Activated T-helper 2 cell treated with anti-CD3 and anti-CD28 coated beads, Interferon-gamma antibody, Interleukin-2, Interleukin-4, amounts not matched to agents 10 μg/mL and 5 μg/mL and 100 μg/mL, durations not matched to agents 14 hours and 24 hours and 36 hours (primary cell): ENCODE measurements at regions not wholly inside any gene's neighbourhood (a gene's known extent, or its start where the extent isn't known, plus 50 kb on each side); places are given as distances from the start of the nearest gene placed in this dataset.
"Not testable (repeated sequence)": the region's sequence is repeated elsewhere in the genome, so short reads cannot be mapped to it uniquely, and the experiment has no call there.

Experiments
- DNase-seq: peaks from one replicate; pipeline ENCODE4 v3.0.0; 2021; ENCODE audit warnings: low spot score
- H3K27ac Mint-ChIP-seq: one replicate; pipeline ENCODE4 v1.8.0; 2021; ENCODE audit warnings: mixed read lengths
- H3K27me3 Mint-ChIP-seq: one replicate; pipeline ENCODE4 v1.8.0; 2021; ENCODE audit warnings: low read depth, mixed read lengths
- H3K36me3 Mint-ChIP-seq: one replicate; pipeline ENCODE4 v1.8.0; 2021; ENCODE audit warnings: low read depth, mixed read lengths
- H3K4me1 Mint-ChIP-seq: one replicate; pipeline ENCODE4 v1.8.0; 2021; ENCODE audit warnings: low read depth, mixed read lengths
- H3K4me3 Mint-ChIP-seq: one replicate; pipeline ENCODE4 v1.8.0; 2021; ENCODE audit warnings: low read depth, mild to moderate bottlenecking, moderate library complexity, mixed read lengths
- H3K9me3 Mint-ChIP-seq: one replicate; pipeline ENCODE4 v1.8.0; 2021; ENCODE audit warnings: mixed read lengths
- intact Hi-C: fragments of 100-400 bp; cut with micrococcal nuclease; formaldehyde crosslinking; loops from one replicate; pipeline ENCODE4 v1.15.1; 2023

DNA sequence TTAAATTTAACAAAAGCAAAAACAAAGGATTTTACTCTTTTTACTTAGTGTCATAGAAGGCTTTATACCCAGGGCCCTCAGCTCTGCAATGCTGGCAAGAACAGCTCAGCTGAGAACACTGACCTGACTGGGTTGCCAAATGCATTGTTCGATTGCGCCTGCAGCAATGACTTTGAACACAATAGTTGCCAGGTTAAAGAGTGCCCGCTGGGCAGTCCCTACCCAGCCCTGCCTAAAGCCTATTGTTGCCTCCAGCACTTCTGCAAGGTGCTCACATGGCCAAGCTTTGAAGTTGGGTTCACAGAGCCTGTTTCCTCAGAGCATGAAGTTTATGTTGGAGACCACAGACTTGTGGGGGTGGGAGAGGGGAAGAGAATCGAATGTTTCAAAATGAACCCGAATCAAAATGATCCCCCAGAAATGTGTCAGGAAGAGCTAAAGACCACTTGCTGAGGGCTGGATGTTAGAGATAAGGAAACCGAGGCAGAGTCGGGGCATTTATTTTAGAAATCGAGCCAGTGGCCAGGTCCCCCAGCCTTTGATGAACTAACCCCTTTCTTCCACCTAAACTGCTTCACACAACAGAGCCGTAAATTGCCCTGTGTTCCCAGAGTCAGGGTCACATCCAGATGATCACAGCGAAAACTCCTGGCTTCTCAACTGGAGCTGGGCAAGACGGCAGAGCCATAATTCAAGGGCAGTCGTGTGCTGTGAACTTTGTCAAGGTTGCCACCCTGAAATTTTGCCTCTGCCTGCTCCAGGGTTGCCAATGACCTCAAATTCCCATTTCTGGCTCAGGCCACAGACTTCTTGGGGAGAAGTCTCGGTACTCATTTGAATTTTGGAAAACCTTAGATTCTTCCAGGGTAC lies 55.0 kb downstream of the FOXA2 start:
- Mint-ChIP-seq H3K36me3 (no peaks in the 10 kb centered on the region), H3K4me3 (no peak overlapping the region), H3K27me3 (no peaks in the 10 kb centered on the region), H3K4me1 (no peaks in the 10 kb centered on the region), H3K27ac (no peak overlapping the region), H3K9me3 (peaks cover 2% of the 10 kb centered on the region)
- intact Hi-C loops: no loop called here
- DNase-seq: no peak

- Mint-ChIP-seq H3K27me3 (no peaks in the 10 kb centered on the region), H3K4me1 (no peaks in the 10 kb centered on the region), H3K27ac (no peak overlapping the region), H3K36me3 (no peaks in the 10 kb centered on the region), H3K4me3 (no peak overlapping the region), H3K9me3 (peaks cover 2% of the 10 kb centered on the region)
- no peak for DNase-seq
- intact Hi-C loops: no loop called here
Observed at GRCh38 chr20:22526512-22527012, 57.8 kb downstream of the FOXA2 start.

DNA sequence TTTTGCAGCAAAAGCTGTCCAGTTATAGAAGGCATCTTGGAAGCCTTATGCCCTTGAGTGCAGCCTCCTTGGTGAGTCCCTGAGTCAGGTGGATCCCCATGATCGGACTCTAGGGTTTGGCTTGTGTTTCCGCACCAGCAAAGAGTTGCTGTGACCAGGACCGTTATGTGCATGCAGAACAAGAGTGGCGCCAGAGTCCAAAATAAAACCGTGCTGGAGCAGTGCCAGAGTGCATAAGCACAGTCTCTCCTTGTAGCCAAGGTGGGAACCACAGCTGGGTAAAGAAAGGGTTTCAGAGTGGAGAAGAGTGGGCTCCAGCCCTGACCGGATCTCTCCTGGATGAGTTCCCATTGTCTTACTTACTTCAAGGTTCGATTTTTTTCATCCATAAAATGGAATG lies 58.6 kb downstream of the FOXA2 start:
- no peaks in the 10 kb centered on the region for H3K4me1 Mint-ChIP-seq
- no peak overlapping the region for H3K4me3 Mint-ChIP-seq
- peaks cover 2% of the 10 kb centered on the region for H3K9me3 Mint-ChIP-seq
- H3K27ac Mint-ChIP-seq: no peak overlapping the region
- intact Hi-C loops: no loop called here
- no peaks in the 10 kb centered on the region for H3K27me3 Mint-ChIP-seq
- no peak for DNase-seq
- no peaks in the 10 kb centered on the region for H3K36me3 Mint-ChIP-seq

- no peak for DNase-seq
- H3K4me3 Mint-ChIP-seq: no peak overlapping the region
- H3K27me3 Mint-ChIP-seq: no peaks in the 10 kb centered on the region
- intact Hi-C loops: no loop called here
- no peaks in the 10 kb centered on the region for H3K36me3 Mint-ChIP-seq
- H3K4me1 Mint-ChIP-seq: no peaks in the 10 kb centered on the region
- H3K27ac Mint-ChIP-seq: no peak overlapping the region
- peaks cover 2% of the 10 kb centered on the region for H3K9me3 Mint-ChIP-seq
Observed at GRCh38 chr20:22525069-22525820, 59.1 kb downstream of the FOXA2 start.

GRCh38 chr20:22524393-22525015 lies 59.9 kb downstream of the FOXA2 start:
- intact Hi-C loops: no loop called here
- Mint-ChIP-seq H3K27me3 (no peaks in the 10 kb centered on the region), H3K36me3 (no peaks in the 10 kb centered on the region)

GRCh38 chr20:22523499-22524392 lies 60.6 kb downstream of the FOXA2 start:
- Mint-ChIP-seq H3K4me3 (no peak overlapping the region), H3K4me1 (no peaks in the 10 kb centered on the region), H3K27me3 (no peaks in the 10 kb centered on the region), H3K36me3 (no peaks in the 10 kb centered on the region), H3K9me3 (peaks cover 2% of the 10 kb centered on the region), H3K27ac (no peak overlapping the region)
- intact Hi-C loops: no loop called here
- no peak for DNase-seq

More at GRCh38 chr20:22524393-22525015, 59.9 kb downstream of the FOXA2 start:
- H3K4me1 Mint-ChIP-seq: no peaks in the 10 kb centered on the region
- peaks cover 2% of the 10 kb centered on the region for H3K9me3 Mint-ChIP-seq
- no peak for DNase-seq
- no peak overlapping the region for H3K27ac Mint-ChIP-seq
- H3K4me3 Mint-ChIP-seq: no peak overlapping the region

DNA sequence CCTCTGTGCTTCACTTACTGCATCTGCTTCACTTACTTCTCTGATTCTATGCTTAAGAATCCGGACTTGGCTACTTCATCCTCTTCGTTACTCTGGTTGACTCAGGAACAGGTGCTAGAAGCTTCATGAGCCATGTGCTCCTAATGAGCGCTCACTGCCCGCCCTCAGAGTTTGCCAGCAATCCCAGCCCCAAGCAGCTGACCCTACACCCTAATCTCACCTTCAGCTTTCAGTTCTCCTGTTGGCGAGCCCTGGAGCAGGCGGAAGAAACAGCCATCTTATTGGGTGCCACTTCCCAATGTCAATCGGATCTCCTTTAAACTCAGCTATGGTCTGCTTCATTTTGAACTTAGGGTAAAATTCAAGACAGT lies 61.3 kb downstream of the FOXA2 start:
- H3K27ac Mint-ChIP-seq: no peak overlapping the region
- no peak for DNase-seq
- intact Hi-C loops: no loop called here
- H3K36me3 Mint-ChIP-seq: no peaks in the 10 kb centered on the region
- H3K27me3 Mint-ChIP-seq: no peaks in the 10 kb centered on the region
- H3K9me3 Mint-ChIP-seq: no peaks in the 10 kb centered on the region
- H3K4me3 Mint-ChIP-seq: no peak overlapping the region
- H3K4me1 Mint-ChIP-seq: no peaks in the 10 kb centered on the region

GRCh38 chr20:22522701-22523100 lies 61.7 kb downstream of the FOXA2 start:
- no peaks in the 10 kb centered on the region for H3K9me3 Mint-ChIP-seq
- no peak overlapping the region for H3K4me3 Mint-ChIP-seq
- DNase-seq: no peak
- no peaks in the 10 kb centered on the region for H3K36me3 Mint-ChIP-seq
- H3K4me1 Mint-ChIP-seq: no peaks in the 10 kb centered on the region
- H3K27me3 Mint-ChIP-seq: no peaks in the 10 kb centered on the region
- intact Hi-C loops: no loop called here
- no peak overlapping the region for H3K27ac Mint-ChIP-seq

DNA sequence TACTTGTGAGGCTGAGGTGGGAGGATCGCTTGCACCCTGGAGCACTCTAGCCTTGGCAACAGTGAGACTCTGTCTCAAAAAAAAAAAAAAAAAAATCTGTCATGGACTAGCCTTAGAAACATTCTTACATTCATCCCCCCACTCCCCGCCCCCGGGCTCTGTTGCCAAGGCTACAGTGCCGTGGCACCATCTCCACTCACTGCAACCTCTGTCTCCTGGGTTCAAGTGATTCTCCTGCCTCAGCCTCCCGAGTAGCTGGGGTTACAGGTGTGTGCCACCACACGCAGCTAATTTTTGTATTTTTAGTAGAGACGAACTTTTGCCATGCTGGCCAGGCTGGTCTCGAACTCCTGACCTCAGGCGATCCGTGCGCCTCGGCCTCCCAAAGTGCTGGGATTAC lies 62.4 kb downstream of the FOXA2 start:
- intact Hi-C loops, H3K4me1 Mint-ChIP-seq, H3K9me3 Mint-ChIP-seq, H3K4me3 Mint-ChIP-seq, DNase-seq, H3K36me3 Mint-ChIP-seq, H3K27ac Mint-ChIP-seq, H3K27me3 Mint-ChIP-seq: not testable (repeated sequence)

GRCh38 chr20:22520381-22520780 lies 64.0 kb downstream of the FOXA2 start:
- H3K27ac Mint-ChIP-seq: no peak overlapping the region
- H3K36me3 Mint-ChIP-seq: no peaks in the 10 kb centered on the region
- no peaks in the 10 kb centered on the region for H3K9me3 Mint-ChIP-seq
- H3K27me3 Mint-ChIP-seq: no peaks in the 10 kb centered on the region
- no peaks in the 10 kb centered on the region for H3K4me1 Mint-ChIP-seq
- intact Hi-C loops: no loop called here
- no peak for DNase-seq
- no peak overlapping the region for H3K4me3 Mint-ChIP-seq

- no peaks in the 10 kb centered on the region for H3K36me3 Mint-ChIP-seq
- H3K4me3 Mint-ChIP-seq: no peak overlapping the region
- intact Hi-C loops: no loop called here
- H3K27ac Mint-ChIP-seq: no peak overlapping the region
- H3K4me1 Mint-ChIP-seq: no peaks in the 10 kb centered on the region
- no peak for DNase-seq
- H3K9me3 Mint-ChIP-seq: no peaks in the 10 kb centered on the region
- H3K27me3 Mint-ChIP-seq: no peaks in the 10 kb centered on the region
Observed at GRCh38 chr20:22515264-22515663, 69.1 kb downstream of the FOXA2 start.

DNA sequence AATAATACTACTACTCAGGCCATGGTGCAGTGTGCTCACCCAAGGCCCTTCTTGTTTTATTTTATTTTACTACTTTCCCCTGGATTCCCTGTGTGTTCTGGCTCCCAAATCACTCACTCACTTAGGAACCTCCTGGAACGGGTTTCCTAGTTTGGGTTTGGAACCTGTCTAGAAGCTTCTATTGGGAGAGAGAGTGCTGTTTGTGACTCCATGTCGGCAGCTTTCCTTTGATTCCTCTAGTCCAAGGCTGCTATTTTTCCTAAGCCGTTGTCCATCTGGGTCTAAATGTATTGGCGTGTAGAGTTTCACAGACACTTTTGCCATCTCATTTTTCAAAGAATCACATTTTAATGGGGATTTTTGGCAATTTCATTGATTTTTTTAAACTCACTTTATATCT lies 70.8 kb downstream of the FOXA2 start:
- Mint-ChIP-seq H3K9me3 (no peaks in the 10 kb centered on the region), H3K27ac (no peak overlapping the region), H3K4me1 (no peaks in the 10 kb centered on the region), H3K27me3 (no peaks in the 10 kb centered on the region), H3K4me3 (no peak overlapping the region), H3K36me3 (no peaks in the 10 kb centered on the region)
- DNase-seq: no peak
- intact Hi-C loops: no loop called here
